HEK293 (cell line): ENCODE measurements at regions not wholly inside any gene's neighbourhood (a gene's known extent, or its start where the extent isn't known, plus 50 kb on each side); places are given as distances from the start of the nearest gene placed in this dataset.

ENCODE experiments used
- CTCF ChIA-PET: fragments of 350-600 bp; formaldehyde crosslinking; extraction: SDS; loops from one replicate; lab custom pipeline; 2021; ENCODE audit warnings: antibody characterized with exemption; lab: Yijun Ruan, JAX
- POLR2A ChIA-PET: fragments of 300-600 bp; formaldehyde crosslinking; extraction: SDS; loops from one replicate; lab custom pipeline; 2020; ENCODE audit warnings: antibody characterized with exemption, inconsistent platforms; lab: Yijun Ruan, JAX
- H3K27ac ChIP-seq: fragments of 200-500 bp; sonication (Bioruptor generic); 2 replicates; pipeline ENCODE4 v1.5.1; 2014; ENCODE audit warnings: low read depth, low read length, control low read depth, inconsistent platforms; ENCODE audit errors: extremely low read depth
- H3K36me3 ChIP-seq, 2 experiments: fragments of 200-500 bp in 1 of 2; sonication (Bioruptor generic) in 1 of 2; 1 replicate in 1 of 2; 2 replicates in 1 of 2; pipeline ENCODE4 v1.5.1; 2014 to 2017; ENCODE audit warnings: inconsistent platforms in 2 of 2, low read length in 2 of 2; ENCODE audit not compliant: control insufficient read depth in 2 of 2, insufficient read depth in 1 of 2
- H3K4me1 ChIP-seq: fragments of 200-500 bp; sonication (Bioruptor generic); 2 replicates; pipeline ENCODE4 v1.5.1; 2014; ENCODE audit warnings: mild to moderate bottlenecking, low read length, inconsistent platforms; ENCODE audit not compliant: control insufficient read depth, insufficient read depth
- H3K4me3 ChIP-seq: 2 replicates; pipeline ENCODE4 v1.5.1; 2011; ENCODE audit warnings: low read depth, mild to moderate bottlenecking, control low read depth, low read length, moderate library complexity
- H3K9me3 ChIP-seq: fragments of 200-500 bp; sonication (Bioruptor generic); 2 replicates; pipeline ENCODE4 v1.5.1; 2014; ENCODE audit warnings: low read depth, low read length, inconsistent platforms; ENCODE audit not compliant: control insufficient read depth, insufficient read depth
- GLIS1 ChIP-seq: fragments of 450-650 bp; formaldehyde crosslinking; IDR thresholded peaks from 2 replicates; pipeline ENCODE4 v1.5.1; 2016; ENCODE audit warnings: missing biosample characterization, missing genetic modification characterization
- KLF9 ChIP-seq: fragments of 450-650 bp; formaldehyde crosslinking; IDR thresholded peaks from 2 replicates; pipeline ENCODE4 v1.5.1; 2016; ENCODE audit warnings: missing biosample characterization, missing genetic modification characterization, low read depth
- OVOL3 ChIP-seq: fragments of 450-650 bp; formaldehyde crosslinking; IDR thresholded peaks from 2 replicates; pipeline ENCODE4 v1.5.1; 2016; ENCODE audit warnings: missing biosample characterization, missing genetic modification characterization
- PRDM4 ChIP-seq: fragments of 450-650 bp; formaldehyde crosslinking; IDR thresholded peaks from 2 replicates; pipeline ENCODE4 v1.5.1; 2017; ENCODE audit warnings: missing biosample characterization, missing genetic modification characterization
- SETDB1 ChIP-seq: IDR thresholded peaks from one replicate; pipeline ENCODE4 v1.6.1; 2017; ENCODE audit warnings: mild to moderate bottlenecking, low read length, moderate library complexity, mixed read lengths; ENCODE audit not compliant: insufficient read length
- SP7 ChIP-seq: fragments of 450-650 bp; formaldehyde crosslinking; IDR thresholded peaks from 2 replicates; pipeline ENCODE4 v1.5.1; 2016; ENCODE audit warnings: missing biosample characterization, missing genetic modification characterization
- ZFP41 ChIP-seq: fragments of 450-650 bp; formaldehyde crosslinking; IDR thresholded peaks from 2 replicates; pipeline ENCODE4 v1.5.1; 2016; ENCODE audit warnings: missing biosample characterization, missing genetic modification characterization, borderline replicate concordance
- ZNF366 ChIP-seq: fragments of 450-650 bp; formaldehyde crosslinking; conservative IDR thresholded peaks from 2 replicates; pipeline ENCODE4 v1.5.1; 2016; ENCODE audit warnings: missing biosample characterization, missing genetic modification characterization
- ZNF404 ChIP-seq: fragments of 450-650 bp; formaldehyde crosslinking; IDR thresholded peaks from 2 replicates; pipeline ENCODE4 v1.5.1; 2017; ENCODE audit warnings: missing biosample characterization, missing genetic modification characterization
- ZNF433 ChIP-seq: fragments of 450-650 bp; formaldehyde crosslinking; IDR thresholded peaks from 2 replicates; pipeline ENCODE4 v1.5.1; 2016; ENCODE audit warnings: missing biosample characterization, missing genetic modification characterization, low read depth
- ZNF518A ChIP-seq: fragments of 450-650 bp; formaldehyde crosslinking; conservative IDR thresholded peaks from 2 replicates; pipeline ENCODE4 v1.5.1; 2016; ENCODE audit warnings: low read depth, missing biosample characterization, missing genetic modification characterization
- ZNF560 ChIP-seq: fragments of 450-650 bp; formaldehyde crosslinking; IDR thresholded peaks from 2 replicates; pipeline ENCODE4 v1.5.1; 2017; ENCODE audit warnings: missing biosample characterization, missing genetic modification characterization, borderline replicate concordance
- ZNF561 ChIP-seq: fragments of 450-650 bp; IDR thresholded peaks from 2 replicates; pipeline ENCODE4 v1.5.1; 2018; ENCODE audit warnings: missing biosample characterization, missing genetic modification characterization, borderline replicate concordance
- ZNF600 ChIP-seq: fragments of 450-650 bp; formaldehyde crosslinking; IDR thresholded peaks from 2 replicates; pipeline ENCODE4 v1.5.1; 2016; ENCODE audit warnings: missing biosample characterization, missing genetic modification characterization
- ZNF791 ChIP-seq: fragments of 450-650 bp; formaldehyde crosslinking; IDR thresholded peaks from 2 replicates; pipeline ENCODE4 v1.5.1; 2016; ENCODE audit warnings: missing biosample characterization, missing genetic modification characterization
- ZNF792 ChIP-seq: fragments of 450-650 bp; formaldehyde crosslinking; IDR thresholded peaks from 2 replicates; pipeline ENCODE4 v1.5.1; 2016; ENCODE audit warnings: missing biosample characterization, missing genetic modification characterization
- ZSCAN16 ChIP-seq: fragments of 450-650 bp; formaldehyde crosslinking; IDR thresholded peaks from 2 replicates; pipeline ENCODE4 v1.5.1; 2016; ENCODE audit warnings: missing biosample characterization, missing genetic modification characterization
- ZSCAN18 ChIP-seq: fragments of 450-650 bp; formaldehyde crosslinking; IDR thresholded peaks from 2 replicates; pipeline ENCODE4 v1.5.1; 2016; ENCODE audit warnings: missing biosample characterization, missing genetic modification characterization
- ZSCAN23 ChIP-seq: fragments of 450-650 bp; formaldehyde crosslinking; IDR thresholded peaks from 2 replicates; pipeline ENCODE4 v1.5.1; 2016; ENCODE audit warnings: missing biosample characterization, missing genetic modification characterization
- TF ChIP-seq, protein P1 (sequence below): fragments of 450-650 bp; formaldehyde crosslinking; IDR thresholded peaks from 2 replicates; pipeline ENCODE4 v1.5.1; 2016; ENCODE audit warnings: missing biosample characterization, missing genetic modification characterization

DNA sequence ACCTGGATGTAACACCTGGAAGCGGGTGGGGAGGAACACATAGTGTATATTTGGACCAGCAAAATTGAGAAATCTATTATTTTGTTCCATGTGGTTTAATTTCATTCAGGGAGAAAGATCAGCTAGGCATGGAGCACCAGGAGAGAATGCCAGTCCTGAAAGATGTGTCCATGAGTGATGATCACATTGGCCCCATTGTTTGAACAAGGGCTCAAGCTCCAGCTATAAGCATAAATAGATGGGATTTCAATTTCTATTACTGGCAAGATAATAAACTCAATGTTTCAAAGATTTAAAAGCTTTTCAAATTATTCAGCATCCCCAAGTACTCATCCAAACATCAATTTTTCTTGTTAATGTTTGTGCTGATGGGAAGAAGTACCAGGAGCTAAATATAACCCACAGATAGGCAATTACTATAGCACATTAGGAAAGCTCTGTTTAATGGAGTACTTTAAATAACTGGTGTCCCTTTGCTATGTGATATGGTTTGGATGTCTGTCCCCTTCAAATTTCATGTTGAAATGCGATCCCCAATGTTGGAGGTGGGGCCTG is 275.3 kb upstream of the PHYHIPL start (continued):
- TF ChIP-seq PRDM4 (no peak), ZNF600 (tag by site-specific recombination) (no peak), ZNF561 (tag by site-specific recombination) (no peak), ZSCAN16 (tag by site-specific recombination) (no peak)

GRCh38 chr10:58903071-58903470 is 273.4 kb upstream of the PHYHIPL start:
- POLR2A ChIA-PET, result no interaction called here
- no peaks in the 10 kb centered on the region for H3K36me3 ChIP-seq
- H3K4me1 ChIP-seq, result no peaks in the 10 kb centered on the region
- H3K27ac ChIP-seq, result no peak overlapping the region
- TF ChIP-seq ZNF792 (tag by site-specific recombination), result no peak
- TF ChIP-seq ZNF433 (tag by site-specific recombination), result no peak
- TF ChIP-seq ZFP41 (tag by site-specific recombination), result no peak
- no peak for TF ChIP-seq ZNF791 (tag by site-specific recombination)
- TF ChIP-seq SETDB1, result no peak
- TF ChIP-seq ZNF560 (tag by site-specific recombination), result no peak
- no peak for TF ChIP-seq ZNF366 (tag by site-specific recombination)
- no peak for TF ChIP-seq ZNF518A (tag by site-specific recombination)
- no peak for TF ChIP-seq ZSCAN23 (tag by site-specific recombination)
- TF ChIP-seq ZSCAN18 (tag by site-specific recombination), result no peak
- no peak for TF ChIP-seq KLF9
- TF ChIP-seq OVOL3, result no peak
- TF ChIP-seq GLIS1 (tag by site-specific recombination), result no peak
- TF ChIP-seq, protein P1, sequence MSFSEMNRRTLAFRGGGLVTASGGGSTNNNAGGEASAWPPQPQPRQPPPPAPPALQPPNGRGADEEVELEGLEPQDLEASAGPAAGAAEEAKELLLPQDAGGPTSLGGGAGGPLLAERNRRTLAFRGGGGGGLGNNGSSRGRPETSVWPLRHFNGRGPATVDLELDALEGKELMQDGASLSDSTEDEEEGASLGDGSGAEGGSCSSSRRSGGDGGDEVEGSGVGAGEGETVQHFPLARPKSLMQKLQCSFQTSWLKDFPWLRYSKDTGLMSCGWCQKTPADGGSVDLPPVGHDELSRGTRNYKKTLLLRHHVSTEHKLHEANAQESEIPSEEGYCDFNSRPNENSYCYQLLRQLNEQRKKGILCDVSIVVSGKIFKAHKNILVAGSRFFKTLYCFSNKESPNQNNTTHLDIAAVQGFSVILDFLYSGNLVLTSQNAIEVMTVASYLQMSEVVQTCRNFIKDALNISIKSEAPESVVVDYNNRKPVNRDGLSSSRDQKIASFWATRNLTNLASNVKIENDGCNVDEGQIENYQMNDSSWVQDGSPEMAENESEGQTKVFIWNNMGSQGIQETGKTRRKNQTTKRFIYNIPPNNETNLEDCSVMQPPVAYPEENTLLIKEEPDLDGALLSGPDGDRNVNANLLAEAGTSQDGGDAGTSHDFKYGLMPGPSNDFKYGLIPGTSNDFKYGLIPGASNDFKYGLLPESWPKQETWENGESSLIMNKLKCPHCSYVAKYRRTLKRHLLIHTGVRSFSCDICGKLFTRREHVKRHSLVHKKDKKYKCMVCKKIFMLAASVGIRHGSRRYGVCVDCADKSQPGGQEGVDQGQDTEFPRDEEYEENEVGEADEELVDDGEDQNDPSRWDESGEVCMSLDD (tag by site-specific recombination), result no peak
- TF ChIP-seq SP7 (tag by site-specific recombination), result no peak
- TF ChIP-seq ZNF404, result no peak
- CTCF ChIA-PET, result no interaction called here
- no peaks in the 10 kb centered on the region for H3K9me3 ChIP-seq
- H3K4me3 ChIP-seq, result no peak overlapping the region
